PC-3 (cell line): ENCODE measurements at regions not wholly inside any gene's neighbourhood (a gene's known extent, or its start where the extent isn't known, plus 50 kb on each side); places are given as distances from the start of the nearest gene placed in this dataset.

Source experiments
- ATAC-seq: fragments of 200-7000 bp; cut with Tn5 transposase; 2 replicates; pipeline ENCODE4 v1.9.1; 2020; ENCODE audit warnings: mild to moderate bottlenecking, moderate library complexity
- BruUV-seq: library from RNA; stranded (reverse); fragments of 400-500 nt; replicated peaks from 2 replicates; lab custom pipeline; 2021; lab: Mats Ljungman, UMichigan
- CTCF ChIA-PET: fragments of 300-600 bp; sonication (Branson Sonifier 250); formaldehyde crosslinking; loops from one replicate; lab custom pipeline; 2022; ENCODE audit warnings: antibody characterized with exemption; lab: Charles Lee
- POLR2A ChIA-PET: fragments of 300-600 bp; sonication (Branson Sonifier 250); formaldehyde crosslinking; loops from one replicate; lab custom pipeline; 2022; ENCODE audit warnings: antibody characterized with exemption; ENCODE audit not compliant: unreplicated experiment; lab: Charles Lee
- DNase-seq: peaks from one replicate; pipeline ENCODE4 v3.0.0-alpha.2; 2015
- H2AFZ ChIP-seq: fragments of 300-600 bp; sonication (generic); 2 replicates; pipeline ENCODE4 v1.6.0; 2016; ENCODE audit warnings: antibody characterized with exemption, low read length
- H3F3A ChIP-seq: fragments of 300-600 bp; sonication (generic); one replicate; pipeline ENCODE4 v1.6.0; 2017; ENCODE audit warnings: antibody characterized with exemption, low read length, control low read depth, mild to moderate bottlenecking; ENCODE audit not compliant: unreplicated experiment
- H3K27ac ChIP-seq: fragments of 300-600 bp; sonication (generic); 2 replicates; pipeline ENCODE4 v1.5.1; 2016; ENCODE audit warnings: mild to moderate bottlenecking, low read length
- H3K27me3 ChIP-seq: fragments of 300-600 bp; sonication (generic); 2 replicates; pipeline ENCODE4 v1.6.1; 2016; ENCODE audit warnings: low read length, mixed read lengths
- H3K36me3 ChIP-seq: fragments of 300-600 bp; sonication (generic); 2 replicates; pipeline ENCODE4 v1.6.1; 2016; ENCODE audit warnings: low read depth, mixed run types, low read length, mixed read lengths
- H3K4me1 ChIP-seq: fragments of 300-600 bp; sonication (generic); 2 replicates; pipeline ENCODE4 v1.5.1; 2016; ENCODE audit warnings: low read length; ENCODE audit not compliant: insufficient read depth
- H3K4me2 ChIP-seq: fragments of 300-600 bp; sonication (generic); 2 replicates; pipeline ENCODE4 v1.6.0; 2016; ENCODE audit warnings: low read length
- H3K4me3 ChIP-seq: fragments of 300-600 bp; sonication (generic); 2 replicates; pipeline ENCODE4 v1.5.1; 2016; ENCODE audit warnings: mild to moderate bottlenecking, low read length, mixed read lengths
- H3K79me2 ChIP-seq: fragments of 300-600 bp; sonication (generic); 2 replicates; pipeline ENCODE4 v1.6.1; 2017; ENCODE audit warnings: low read length, mixed read lengths
- H3K9ac ChIP-seq: fragments of 300-600 bp; sonication (generic); 2 replicates; pipeline ENCODE4 v1.6.0; 2016; ENCODE audit warnings: mild to moderate bottlenecking, low read length
- H3K9me2 ChIP-seq: fragments of 300-600 bp; sonication (generic); replicated peaks from 2 replicates; pipeline ENCODE4 v1.6.1; 2016; ENCODE audit warnings: mixed run types, low read length, mixed read lengths
- H3K9me3 ChIP-seq: fragments of 300-600 bp; sonication (generic); 2 replicates; pipeline ENCODE4 v1.6.1; 2016; ENCODE audit warnings: low read length, mixed read lengths
- H4K20me1 ChIP-seq: fragments of 300-600 bp; sonication (generic); 2 replicates; pipeline ENCODE4 v1.6.1; 2016; ENCODE audit warnings: low read length, mixed read lengths
- CTCF ChIP-seq: fragments of 300-600 bp; sonication (generic); conservative IDR thresholded peaks from 2 replicates; pipeline ENCODE4 v1.5.1; 2017; ENCODE audit warnings: antibody characterized with exemption, low read depth, mild to moderate bottlenecking, low read length
- EZH2 ChIP-seq: fragments of 300-600 bp; sonication (generic); IDR thresholded peaks from one replicate; pipeline ENCODE4 v1.6.1; 2017; ENCODE audit warnings: antibody characterized with exemption, mild to moderate bottlenecking, low read length; ENCODE audit not compliant: unreplicated experiment
- EZH2phosphoT487 ChIP-seq: fragments of 300-600 bp; sonication (generic); IDR thresholded peaks from 2 replicates; pipeline ENCODE4 v1.6.1; 2018; ENCODE audit warnings: mild to moderate bottlenecking, antibody characterized with exemption, low read length, borderline replicate concordance
- intact Hi-C: fragments of 100-400 bp; cut with micrococcal nuclease; formaldehyde crosslinking; loops from 2 replicates; pipeline ENCODE4 v1.9.0; 2023

- intact Hi-C loops = no loop called here
- ATAC-seq = no peak
- POLR2A ChIA-PET = no interaction called here
- TF ChIP-seq CTCF (no peak), EZH2 (no peak), EZH2phosphoT487 (no peak)
- no peak overlapping the region for H3K27ac ChIP-seq
- no peak overlapping the region for H3K4me2 ChIP-seq
- peaks cover 58% of the 10 kb centered on the region for H3K27me3 ChIP-seq
- H3K79me2 ChIP-seq = no peaks in the 10 kb centered on the region
- H3K4me3 ChIP-seq = no peak overlapping the region
- H2AFZ ChIP-seq = no peak overlapping the region
- H3K9me3 ChIP-seq = no peaks in the 10 kb centered on the region
- DNase-seq = no peak
- H4K20me1 ChIP-seq = no peaks in the 10 kb centered on the region
- H3K9me2 ChIP-seq = no peaks in the 10 kb centered on the region
- no peaks in the 10 kb centered on the region for H3K4me1 ChIP-seq
- H3F3A ChIP-seq = no peaks in the 10 kb centered on the region
- CTCF ChIA-PET = no interaction called here
- H3K9ac ChIP-seq = no peak overlapping the region
- BruUV-seq = no TSS peak
- no peaks in the 10 kb centered on the region for H3K36me3 ChIP-seq
Measured at GRCh38 chr12:131217024-131217586, 263.4 kb downstream of the ADGRD1 start.

- no peaks in the 10 kb centered on the region for H3K79me2 ChIP-seq
- no peak for TF ChIP-seq EZH2
- no peak for TF ChIP-seq EZH2phosphoT487
- TF ChIP-seq CTCF = no peak
- CTCF ChIA-PET = no interaction called here
- peak; percentile 23 for DNase-seq
- H3K9me3 ChIP-seq = no peaks in the 10 kb centered on the region
- POLR2A ChIA-PET = no interaction called here
- no peaks in the 10 kb centered on the region for H3K4me1 ChIP-seq
- no TSS peak for BruUV-seq
- ATAC-seq = peak; percentile 55; the same call in 1 of the 2 replicates
- H2AFZ ChIP-seq = 0 out of 2 replicates have a peak overlapping the region, but pooled peaks have one; percentile 18
- intact Hi-C loops = no loop called here
- H3F3A ChIP-seq = no peaks in the 10 kb centered on the region
- no peak overlapping the region for H3K9ac ChIP-seq
- H3K36me3 ChIP-seq = no peaks in the 10 kb centered on the region
- H4K20me1 ChIP-seq = no peaks in the 10 kb centered on the region
- no peak overlapping the region for H3K27ac ChIP-seq
- H3K4me2 ChIP-seq = no peak overlapping the region
- H3K27me3 ChIP-seq = peaks cover 48% of the 10 kb centered on the region
- no peak overlapping the region for H3K4me3 ChIP-seq
- H3K9me2 ChIP-seq = no peaks in the 10 kb centered on the region
Measured at GRCh38 chr12:131218026-131218922, 264.6 kb downstream of the ADGRD1 start.
